OCI-M2 (cell line): ENCODE measurements at regions not wholly inside any gene's neighbourhood (a gene's known extent, or its start where the extent isn't known, plus 50 kb on each side); places are given as distances from the start of the nearest gene placed in this dataset.
"Not testable (repeated sequence)": the region's sequence is repeated elsewhere in the genome, so short reads cannot be mapped to it uniquely, and the experiment has no call there.

Experiments used
- DNase-seq: peaks from one replicate; lab custom pipeline; 2025; ENCODE audit not compliant: unreplicated experiment; lab: John Stamatoyannopoulos, UW

DNA sequence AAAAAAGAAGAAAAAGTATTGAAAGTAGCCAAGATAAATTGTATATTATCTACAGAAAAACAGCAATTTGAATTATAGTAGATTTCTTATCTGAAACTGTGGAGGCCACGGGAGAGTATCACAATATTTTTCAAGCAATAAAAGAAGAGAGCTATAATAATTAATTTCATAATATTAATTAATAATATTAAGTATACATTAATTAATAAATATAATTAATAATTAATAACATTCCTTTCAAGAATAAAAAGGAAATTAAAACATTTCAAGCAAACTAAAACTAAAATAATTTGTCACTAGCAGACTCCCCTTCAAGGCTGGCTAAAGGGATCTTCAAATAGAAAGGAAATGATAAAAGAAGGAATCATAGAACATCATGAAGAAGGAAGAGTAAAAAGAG is 372.7 kb upstream of the KYNU start:
- DNase-seq, result no peak

DNA sequence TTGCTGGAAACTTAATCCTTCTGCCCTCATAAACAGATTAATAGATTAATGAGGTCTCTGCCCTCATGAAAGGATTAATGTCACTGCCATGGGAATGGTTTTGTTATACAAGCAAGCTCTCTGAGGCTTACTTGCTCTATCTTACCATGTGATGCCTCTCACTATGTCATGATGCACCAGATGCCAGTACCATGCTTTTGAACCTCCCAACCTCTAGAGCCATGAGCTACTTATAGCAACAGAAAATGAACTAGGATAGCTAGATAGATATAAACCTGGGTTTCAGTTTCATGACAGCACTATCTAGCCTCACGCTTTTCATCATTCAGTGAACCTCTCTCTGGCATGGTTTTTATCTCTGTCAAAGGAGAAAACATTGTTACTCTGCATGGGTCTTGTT is 371.6 kb upstream of the LRP1B start:
- DNase-seq, result no peak

DNA sequence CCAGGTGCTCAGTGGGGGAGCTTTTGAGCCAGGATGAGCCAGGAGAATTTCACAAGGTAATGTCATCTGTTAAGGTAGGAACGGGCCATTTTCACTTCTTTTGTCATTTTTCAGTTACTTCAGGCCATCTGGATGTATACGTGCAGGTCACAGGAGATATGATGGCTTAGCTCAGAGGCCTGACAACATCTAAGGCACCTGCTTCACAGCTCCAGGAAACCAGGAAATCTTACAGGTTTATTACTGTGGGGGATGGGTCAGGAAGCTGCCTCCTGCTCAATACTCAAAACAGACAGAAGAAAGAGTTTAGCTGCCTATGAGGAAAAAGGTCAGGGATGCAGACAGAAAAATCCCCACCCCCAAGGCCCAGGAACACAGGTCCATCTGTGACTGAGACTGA is 364.3 kb upstream of the LRP1B start:
- no peak for DNase-seq

DNA sequence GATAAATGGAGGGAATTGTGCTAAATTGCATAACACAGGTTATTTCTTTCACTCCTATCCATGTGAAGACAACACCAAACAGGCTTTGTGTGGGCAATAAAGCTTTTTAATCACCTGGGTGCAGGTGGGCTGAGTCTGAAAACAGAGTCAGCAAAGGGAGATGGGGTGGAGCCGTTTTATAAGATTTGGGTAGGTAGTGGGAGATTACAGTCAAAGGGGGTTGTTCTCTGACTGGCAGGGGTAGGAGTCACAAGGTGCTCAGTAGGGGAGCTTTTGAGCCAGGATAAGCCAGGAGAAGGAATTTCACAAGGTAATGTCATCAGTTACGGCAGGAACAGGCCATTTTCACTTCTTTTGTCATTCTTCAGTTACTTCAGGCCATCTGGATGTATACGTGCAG is 358.8 kb upstream of the LRP1B start:
- not testable (repeated sequence) for DNase-seq

DNA sequence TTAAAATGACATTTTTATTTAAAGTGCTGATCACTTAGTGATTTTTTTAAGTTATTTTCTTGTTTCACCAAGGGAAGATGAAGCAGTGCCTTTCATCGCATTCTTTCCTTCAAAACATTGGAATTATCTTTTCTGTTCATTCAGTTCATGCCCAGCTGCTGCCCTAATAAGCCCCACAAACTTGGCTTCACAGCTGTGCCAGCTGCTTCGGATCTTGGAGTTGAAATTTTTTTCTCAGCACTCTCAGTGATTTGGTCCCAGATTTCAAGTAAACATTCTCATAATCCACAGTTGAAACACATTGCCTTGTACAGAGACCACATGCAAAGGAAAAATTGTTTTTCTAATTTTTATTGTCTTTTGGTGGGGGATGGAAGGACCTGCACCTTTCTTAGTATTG is 353.3 kb upstream of the LRP1B start:
- no peak for DNase-seq

DNA sequence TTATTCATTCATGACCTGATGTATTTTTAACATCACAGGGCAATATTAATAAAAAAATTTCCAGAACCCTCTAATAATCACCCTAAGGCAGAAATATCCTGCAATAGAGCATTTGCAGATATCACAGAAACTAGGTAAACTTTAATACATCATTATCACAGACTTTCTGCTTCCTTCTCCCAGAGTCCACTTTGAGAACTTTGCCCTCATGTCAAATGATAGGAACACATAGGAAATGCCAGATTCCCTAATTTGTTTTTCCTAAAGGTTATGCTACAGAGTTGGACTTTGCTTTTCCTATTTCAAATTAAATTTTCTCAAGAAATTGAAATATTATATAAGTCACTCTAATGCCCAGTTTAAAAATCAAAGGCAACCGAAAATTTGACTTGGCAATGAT is 352.8 kb upstream of the LRP1B start:
- DNase-seq, result no peak

DNA sequence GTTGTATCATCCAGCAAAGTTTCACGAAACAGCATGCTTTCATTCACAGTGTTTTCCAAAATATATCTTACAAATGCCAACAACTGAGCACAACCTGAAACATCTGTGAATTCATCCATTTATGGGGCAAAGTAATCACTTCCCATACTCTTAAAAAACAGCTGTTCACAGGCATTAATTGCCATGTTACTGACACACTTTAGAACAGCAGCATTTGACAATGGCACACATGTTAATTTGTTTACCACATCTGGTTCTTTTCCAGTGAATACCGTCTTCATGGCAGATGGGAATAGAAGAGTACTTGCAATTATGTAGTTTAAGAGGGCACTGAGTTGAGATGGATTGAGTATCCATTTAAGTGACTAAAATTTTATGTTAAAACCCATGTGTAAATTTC is 347.4 kb upstream of the LRP1B start:
- DNase-seq, result no peak

DNA sequence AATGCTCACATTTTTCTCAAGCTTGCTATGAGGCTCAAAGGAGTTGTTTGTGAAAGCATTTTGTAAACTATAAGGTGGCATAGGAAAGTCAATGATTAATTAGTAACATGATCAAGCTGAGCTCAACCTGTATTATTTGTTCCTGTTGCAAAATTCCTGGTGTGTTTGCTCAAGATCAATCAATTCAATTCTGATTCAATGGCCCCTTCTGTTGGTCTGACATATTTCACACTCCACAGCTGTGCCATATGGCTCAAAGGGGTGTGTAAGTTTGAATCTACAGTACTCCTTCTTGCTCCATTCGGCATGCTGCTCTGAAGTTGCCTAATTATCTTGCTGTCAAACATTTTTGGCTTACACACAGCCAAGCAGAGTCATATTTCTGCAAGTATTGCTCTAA is 341.6 kb upstream of the LRP1B start:
- DNase-seq, result no peak

DNA sequence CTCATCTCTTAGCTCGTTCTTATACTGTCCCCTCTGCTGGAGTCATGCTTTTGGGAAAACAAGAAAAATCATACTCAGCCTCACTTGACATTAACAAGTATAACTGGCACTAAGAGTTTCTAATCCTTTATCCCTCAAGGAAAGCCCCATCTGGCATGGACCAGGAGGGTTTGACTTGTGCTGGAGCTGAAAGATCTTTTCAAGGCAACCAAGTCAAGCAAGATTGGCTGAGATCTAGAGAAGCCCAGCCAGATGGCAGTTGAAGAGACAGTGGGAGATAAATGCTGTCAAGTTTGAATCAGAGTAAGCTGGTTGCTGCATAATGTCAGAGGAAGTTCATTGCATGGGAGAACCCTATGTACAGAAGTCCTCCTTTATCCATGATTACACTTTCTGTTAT is 336.5 kb upstream of the LRP1B start:
- DNase-seq, result no peak

DNA sequence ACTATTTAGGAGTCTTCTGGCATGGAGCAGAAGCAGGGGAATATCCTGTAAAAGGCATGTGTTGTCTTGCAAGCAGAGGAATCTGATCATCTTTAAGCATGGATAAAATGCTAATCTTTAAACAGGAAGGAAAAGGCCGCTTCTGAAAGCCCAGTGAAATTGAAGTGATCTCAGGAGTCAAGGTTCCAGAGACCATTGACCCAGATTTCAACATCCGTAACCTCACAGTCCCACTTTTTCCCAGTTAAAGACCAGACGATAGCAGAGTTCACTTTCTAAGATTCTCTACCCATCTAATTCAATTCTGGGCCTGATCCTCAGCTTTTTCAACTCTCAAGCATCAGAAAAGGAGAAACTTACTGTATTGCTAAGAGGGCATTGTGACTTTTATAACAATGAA is 332.2 kb upstream of the LRP1B start:
- no peak for DNase-seq

DNA sequence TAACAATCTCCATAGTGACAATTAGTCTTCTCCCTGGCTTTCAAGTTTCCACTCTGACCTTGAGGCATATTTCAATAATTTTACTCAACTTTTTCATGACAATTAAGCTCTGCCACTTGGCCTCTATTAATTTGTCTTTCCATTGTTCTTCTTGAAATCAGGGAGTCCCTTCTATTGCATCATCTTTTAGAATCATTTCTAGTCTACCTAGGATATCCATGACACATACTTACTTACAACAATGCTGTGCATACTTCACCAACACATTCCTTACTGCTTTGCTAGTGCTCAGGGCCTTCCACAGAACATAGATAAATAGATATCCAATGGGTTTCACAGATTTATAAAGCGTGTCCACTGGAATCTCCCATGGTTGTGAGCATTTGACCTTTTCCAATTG is 331.5 kb upstream of the LRP1B start:
- DNase-seq, result no peak

DNA sequence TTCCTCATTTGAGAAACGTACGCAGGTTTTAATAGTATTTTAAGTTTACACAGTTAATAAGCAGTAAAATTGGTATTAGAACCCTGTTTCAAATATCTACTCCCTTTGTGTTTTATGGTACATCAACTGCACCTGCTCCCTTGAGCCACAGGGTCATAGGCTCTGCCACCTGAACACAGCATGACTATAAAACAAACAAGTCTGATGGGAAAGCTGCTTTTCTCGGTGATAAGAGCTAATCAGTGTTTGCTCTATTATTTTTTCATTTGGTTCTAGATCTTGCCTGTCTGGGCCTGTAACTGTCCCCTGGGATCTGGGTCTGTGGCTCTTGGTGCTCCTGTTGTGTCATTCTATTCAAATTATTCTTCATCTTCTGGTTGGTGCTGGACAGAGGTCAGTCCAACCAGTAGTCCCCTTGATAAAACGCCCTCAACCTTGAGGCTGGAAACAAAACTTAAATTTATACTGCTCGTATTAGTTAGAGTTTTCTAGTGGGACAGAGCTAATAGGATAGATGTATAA is 314.8 kb upstream of the LRP1B start:
- no peak for DNase-seq

DNA sequence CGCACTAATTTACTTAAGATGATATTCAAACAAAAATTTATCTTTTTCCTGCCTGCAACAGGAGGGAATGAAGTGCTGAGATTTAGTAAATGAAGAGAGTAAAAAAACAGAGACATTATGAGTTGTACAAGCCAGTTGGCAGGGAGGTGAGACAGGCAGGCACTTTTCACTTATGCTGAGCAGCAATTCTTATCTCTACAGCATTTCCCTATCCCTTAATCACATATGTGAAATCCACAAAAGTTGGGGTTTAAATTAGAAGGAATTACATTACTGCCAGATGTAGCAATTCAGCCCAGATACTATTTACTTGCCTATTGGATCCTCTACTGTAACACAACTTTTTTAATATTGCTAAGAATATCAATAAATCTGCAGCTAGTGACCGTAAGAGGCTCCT is 314.2 kb upstream of the LRP1B start:
- no peak for DNase-seq

DNA sequence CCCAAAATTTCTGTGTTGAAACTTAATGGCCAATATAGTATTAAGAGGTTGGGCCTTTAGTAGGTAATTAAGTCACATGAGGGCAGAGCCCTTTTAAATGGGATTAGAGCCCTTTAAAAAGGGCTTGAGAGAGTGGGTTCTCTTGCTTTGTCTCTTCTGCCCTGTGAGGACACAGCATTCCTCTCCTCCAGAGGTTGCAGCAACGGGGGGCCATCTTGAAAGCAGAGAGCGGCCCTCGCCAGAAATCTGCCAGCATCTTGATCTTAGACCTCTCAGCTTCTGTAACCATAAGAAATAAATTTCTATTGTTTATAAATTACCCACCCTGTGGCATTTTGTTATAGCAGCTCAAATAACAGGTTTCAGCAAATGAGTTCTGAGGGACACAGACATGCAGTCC is 305.0 kb upstream of the LRP1B start:
- DNase-seq, result no peak

DNA sequence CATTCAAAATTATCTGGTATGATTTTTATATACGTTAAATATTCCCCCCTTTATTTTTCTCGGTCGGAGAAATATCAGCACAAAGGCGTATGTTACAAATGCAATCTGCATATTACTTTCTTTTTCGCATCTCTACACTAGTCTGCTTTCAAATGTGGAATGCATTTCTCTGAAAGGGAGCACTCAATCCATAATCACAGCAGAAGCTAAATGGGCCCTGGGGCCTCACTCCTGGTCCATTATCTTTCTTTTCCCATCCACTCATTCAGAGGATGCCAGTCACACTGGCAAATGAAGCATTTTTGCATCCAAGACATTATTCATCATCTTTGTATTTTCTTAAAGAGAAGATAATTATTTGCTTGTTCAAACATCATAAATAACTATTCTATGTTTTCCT is 295.2 kb upstream of the LRP1B start:
- DNase-seq, result no peak

DNA sequence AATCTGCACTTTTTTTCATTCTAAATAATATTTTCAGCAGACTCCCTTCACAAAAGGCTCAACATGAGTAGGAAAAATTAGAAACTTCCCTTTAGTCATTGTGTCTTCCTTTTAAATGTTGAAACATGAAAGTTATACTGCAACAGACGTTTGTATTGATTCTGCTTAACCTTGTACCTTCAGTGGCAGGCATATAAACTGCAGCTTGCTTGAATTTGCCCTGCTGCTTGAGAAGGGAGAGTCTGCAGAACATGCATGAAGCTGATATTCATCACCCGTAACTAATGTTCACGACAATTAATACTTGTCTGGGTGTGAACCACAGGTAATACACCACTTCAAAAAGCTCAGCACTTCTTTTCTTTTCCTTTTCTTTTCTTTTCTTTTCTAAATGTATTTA is 294.7 kb upstream of the LRP1B start:
- DNase-seq, result no peak

DNA sequence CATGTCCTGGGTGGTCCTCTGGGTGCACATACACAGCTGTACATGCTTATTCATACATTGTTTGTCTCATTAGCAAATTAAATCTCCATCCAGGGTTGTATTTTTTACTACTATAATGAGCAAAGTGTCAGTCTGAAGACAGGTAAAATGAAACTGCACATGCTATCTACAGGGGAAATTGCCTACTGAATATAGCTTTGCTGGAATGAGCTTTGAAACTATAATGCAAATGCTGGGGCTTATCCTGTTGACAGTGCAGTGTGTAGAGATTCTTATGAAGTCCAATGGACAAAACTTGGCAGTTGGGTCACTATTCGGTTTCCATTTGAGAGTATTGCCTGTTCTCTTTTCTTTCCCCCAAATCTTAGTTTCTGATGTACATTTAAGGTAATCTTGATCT is 292.8 kb upstream of the LRP1B start:
- DNase-seq, result no peak

DNA sequence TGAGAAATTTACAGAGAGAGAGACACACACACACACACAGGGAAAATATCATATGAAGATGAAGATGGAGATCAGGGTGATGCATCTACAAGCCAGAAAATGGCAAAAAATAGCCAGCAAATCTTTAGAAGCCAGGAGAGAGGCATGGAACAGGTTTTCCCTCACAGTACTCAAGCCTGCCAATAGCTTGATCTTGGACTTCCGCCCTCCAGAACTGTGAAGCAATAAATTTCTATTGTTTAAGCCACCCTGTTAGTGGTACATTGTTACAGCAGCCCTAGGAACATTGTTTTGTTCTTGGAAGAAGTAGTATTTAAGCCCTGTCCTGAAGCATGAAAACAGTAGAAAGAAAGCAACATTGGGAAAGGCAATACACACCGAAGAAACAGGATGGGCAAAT is 292.0 kb upstream of the LRP1B start:
- DNase-seq, result no peak

DNA sequence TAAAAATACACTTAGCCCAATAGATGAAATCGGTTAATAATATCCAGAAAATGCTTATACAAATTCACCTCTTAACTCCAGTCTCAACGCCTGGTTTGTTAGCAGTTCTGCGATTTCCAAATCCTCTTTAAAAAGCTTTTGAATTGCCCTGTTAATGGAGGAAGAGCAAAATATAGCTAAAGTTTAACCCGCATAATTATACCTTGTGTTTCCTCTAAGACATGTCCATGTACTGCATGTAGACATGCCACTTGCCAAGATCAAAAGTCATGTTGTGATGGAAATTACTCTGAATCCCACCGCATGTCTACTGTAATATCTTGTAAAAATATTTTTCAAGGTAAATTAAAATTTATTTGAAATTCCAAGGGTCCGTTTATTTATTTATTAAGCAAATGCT is 291.2 kb upstream of the LRP1B start:
- DNase-seq, result no peak

DNA sequence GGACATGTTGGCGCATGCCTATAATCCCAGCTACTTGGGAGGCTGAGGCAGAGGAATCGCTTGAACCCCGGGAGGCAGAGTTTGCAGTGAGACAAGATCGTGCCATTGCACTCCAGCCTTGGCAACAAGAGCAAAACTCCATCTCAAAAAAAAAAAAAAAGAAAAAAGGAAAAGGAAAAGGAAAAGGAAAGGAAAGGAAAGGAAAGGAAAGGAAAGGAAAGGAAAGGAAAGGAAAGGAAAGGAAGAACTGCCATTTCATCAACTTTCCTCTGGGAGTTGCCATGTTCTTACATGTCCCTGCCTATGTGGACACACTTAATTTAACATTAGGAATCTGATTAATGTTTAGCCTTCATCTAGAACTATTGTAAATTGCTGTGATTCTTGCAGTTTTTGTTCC is 287.9 kb upstream of the LRP1B start:
- not testable (repeated sequence) for DNase-seq

DNA sequence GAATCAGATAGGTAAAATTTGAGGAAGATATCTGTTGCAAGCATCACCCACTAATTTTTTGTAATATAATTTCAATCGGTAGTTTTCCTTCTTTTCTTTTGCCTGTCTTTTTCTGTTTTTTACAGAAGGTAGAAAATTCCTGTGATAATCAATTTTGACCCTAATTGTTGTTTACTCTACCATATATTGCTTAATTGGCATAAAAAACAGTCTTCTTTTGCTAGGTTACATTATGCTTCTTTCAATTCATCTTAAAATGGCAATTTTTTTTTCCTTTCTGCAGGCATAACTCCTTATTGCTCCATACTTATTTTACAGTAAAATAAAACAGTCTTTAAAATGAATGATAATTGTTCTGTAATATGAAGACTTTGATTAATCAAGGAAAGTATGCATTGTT is 286.2 kb upstream of the LRP1B start:
- no peak for DNase-seq

DNA sequence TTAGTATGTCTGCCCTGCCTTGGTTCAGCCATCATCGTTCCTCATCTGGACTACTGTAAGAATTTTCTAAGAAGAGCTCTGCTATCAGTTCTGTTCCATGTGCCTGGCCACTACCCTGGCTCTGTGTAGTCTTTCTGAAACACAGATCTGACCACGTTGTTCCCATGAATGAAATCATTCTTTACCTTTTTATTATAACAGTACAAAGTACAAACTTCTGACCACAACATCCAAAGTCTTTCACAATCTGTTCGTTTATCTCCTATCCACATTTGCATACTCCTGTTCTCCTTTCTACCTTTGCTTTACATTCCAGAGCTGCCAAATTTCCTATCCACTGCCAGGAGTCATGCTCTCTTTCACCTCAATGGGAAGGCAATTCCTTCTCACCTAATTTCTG is 284.6 kb upstream of the LRP1B start:
- DNase-seq, result no peak

DNA sequence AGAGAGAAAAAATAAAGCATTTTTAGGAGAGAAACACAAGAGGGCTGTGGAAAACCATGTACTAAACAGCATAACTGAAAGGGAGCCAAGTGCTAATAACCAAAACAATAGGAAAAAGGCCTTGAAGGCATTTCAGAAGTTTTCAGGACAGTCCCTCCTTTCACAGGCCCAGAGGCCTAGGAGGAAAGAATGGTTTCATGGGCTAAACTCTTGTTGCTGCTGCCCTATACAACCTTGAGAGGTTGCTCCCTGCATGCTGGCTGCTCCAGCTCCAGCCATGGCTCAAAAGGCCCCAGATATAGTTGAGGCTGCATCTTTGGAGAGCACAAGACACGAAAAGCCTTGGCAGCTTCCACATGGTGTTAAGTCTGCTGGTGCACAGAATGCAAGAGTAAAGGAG is 267.4 kb upstream of the LRP1B start:
- no peak for DNase-seq

DNA sequence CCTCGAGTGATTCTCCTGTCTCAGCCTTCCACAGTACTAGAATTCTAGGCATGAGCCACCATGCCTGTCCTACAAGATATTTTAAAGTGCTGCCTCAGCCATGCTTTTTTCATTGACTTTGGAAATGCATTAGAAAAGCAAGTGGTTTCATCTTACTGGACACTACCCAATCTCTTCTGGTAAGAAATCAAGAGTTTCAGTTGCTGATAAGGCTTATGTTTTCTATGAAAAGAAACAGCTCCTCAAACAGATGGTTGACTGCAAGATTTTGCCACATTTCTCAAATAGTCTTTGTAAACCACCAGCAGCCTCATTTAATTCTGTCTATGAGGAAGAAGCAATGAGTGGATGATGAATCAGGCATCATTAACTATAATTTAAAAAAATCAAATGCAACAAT is 264.5 kb upstream of the LRP1B start:
- no peak for DNase-seq
